IMR-90 (cell line): ENCODE measurements at regions not wholly inside any gene's neighbourhood (a gene's known extent, or its start where the extent isn't known, plus 50 kb on each side); places are given as distances from the start of the nearest gene placed in this dataset.

ENCODE experiments used
- BHLHE40 ChIP-seq: fragments of 150-350 bp; IDR thresholded peaks from 2 replicates; pipeline ENCODE4 v1.6.1; 2016; ENCODE audit warnings: mild to moderate bottlenecking, low read depth, low read length
- CHD1 ChIP-seq: IDR thresholded peaks from 2 replicates; pipeline ENCODE4 v1.6.1; 2012; ENCODE audit warnings: low read depth, low read length, improper control_type of control experiment
- FOS ChIP-seq: fragments of 150-350 bp; IDR thresholded peaks from 2 replicates; pipeline ENCODE4 v1.6.1; 2016; ENCODE audit warnings: low read depth, low read length
- MAFK ChIP-seq: IDR thresholded peaks from 2 replicates; pipeline ENCODE4 v1.6.1; 2012; ENCODE audit warnings: low read depth, low read length, improper control_type of control experiment
- MAZ ChIP-seq: IDR thresholded peaks from 2 replicates; pipeline ENCODE4 v1.6.1; 2012; ENCODE audit warnings: low read depth, mild to moderate bottlenecking, low read length, improper control_type of control experiment, moderate library complexity, borderline replicate concordance
- MXI1 ChIP-seq: IDR thresholded peaks from 2 replicates; pipeline ENCODE4 v1.6.1; 2012; ENCODE audit warnings: low read depth, mild to moderate bottlenecking, low read length, moderate library complexity, borderline replicate concordance
- POLR2A ChIP-seq: IDR thresholded peaks from 2 replicates; pipeline ENCODE4 v1.6.1; 2012; ENCODE audit warnings: mild to moderate bottlenecking, low read depth, low read length
- RAD21 ChIP-seq: IDR thresholded peaks from 2 replicates; pipeline ENCODE4 v1.6.1; 2012; ENCODE audit warnings: low read length, improper control_type of control experiment
- RCOR1 ChIP-seq: IDR thresholded peaks from 2 replicates; pipeline ENCODE4 v1.6.1; 2012; ENCODE audit warnings: mild to moderate bottlenecking, low read length, improper control_type of control experiment; ENCODE audit not compliant: insufficient replicate concordance
- RFX5 ChIP-seq: IDR thresholded peaks from 2 replicates; pipeline ENCODE4 v1.8.0; 2012; ENCODE audit warnings: low read depth, mild to moderate bottlenecking, low read length, moderate library complexity
- USF2 ChIP-seq: fragments of 150-350 bp; IDR thresholded peaks from 2 replicates; pipeline ENCODE4 v1.6.1; 2017; ENCODE audit warnings: mild to moderate bottlenecking, antibody characterized with exemption, low read length, low read depth
- TF ChIP-seq, protein P1 (sequence below): conservative IDR thresholded peaks from 2 replicates; pipeline ENCODE4 v1.5.1; 2012; ENCODE audit warnings: mild to moderate bottlenecking, low read depth, low read length, improper control_type of control experiment

DNA sequence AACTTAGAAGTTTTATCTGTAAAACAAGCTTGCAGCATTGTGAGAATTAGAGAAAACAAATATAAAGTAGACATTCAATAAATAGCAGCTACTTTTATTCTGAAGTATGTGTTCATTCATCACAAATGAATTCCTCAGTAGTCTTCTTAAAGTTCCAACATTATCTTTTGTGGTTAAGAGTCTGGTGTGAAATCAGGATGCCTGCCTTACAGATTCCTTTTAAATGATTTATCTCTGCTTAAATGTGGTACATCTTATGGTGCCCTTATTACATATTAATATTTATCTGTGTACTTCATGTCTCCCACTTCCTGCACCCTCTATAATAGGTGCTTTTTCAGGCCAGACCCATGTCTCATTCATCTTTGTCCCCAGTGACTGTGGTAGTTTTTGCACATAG lies 595.0 kb downstream of the STK39 start:
- TF ChIP-seq, protein P1, sequence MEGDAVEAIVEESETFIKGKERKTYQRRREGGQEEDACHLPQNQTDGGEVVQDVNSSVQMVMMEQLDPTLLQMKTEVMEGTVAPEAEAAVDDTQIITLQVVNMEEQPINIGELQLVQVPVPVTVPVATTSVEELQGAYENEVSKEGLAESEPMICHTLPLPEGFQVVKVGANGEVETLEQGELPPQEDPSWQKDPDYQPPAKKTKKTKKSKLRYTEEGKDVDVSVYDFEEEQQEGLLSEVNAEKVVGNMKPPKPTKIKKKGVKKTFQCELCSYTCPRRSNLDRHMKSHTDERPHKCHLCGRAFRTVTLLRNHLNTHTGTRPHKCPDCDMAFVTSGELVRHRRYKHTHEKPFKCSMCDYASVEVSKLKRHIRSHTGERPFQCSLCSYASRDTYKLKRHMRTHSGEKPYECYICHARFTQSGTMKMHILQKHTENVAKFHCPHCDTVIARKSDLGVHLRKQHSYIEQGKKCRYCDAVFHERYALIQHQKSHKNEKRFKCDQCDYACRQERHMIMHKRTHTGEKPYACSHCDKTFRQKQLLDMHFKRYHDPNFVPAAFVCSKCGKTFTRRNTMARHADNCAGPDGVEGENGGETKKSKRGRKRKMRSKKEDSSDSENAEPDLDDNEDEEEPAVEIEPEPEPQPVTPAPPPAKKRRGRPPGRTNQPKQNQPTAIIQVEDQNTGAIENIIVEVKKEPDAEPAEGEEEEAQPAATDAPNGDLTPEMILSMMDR, result no peak
- TF ChIP-seq RCOR1 (no peak), POLR2A (no peak), FOS (no peak), MAFK (no peak), USF2 (no peak), RAD21 (no peak), RFX5 (no peak), CHD1 (no peak), MXI1 (no peak), MAZ (no peak), BHLHE40 (no peak)
